ENCODE measurements at regions not wholly inside any gene's neighbourhood (a gene's known extent, or its start where the extent isn't known, plus 50 kb on each side); places are given as distances from the start of the nearest gene placed in this dataset.

DNA sequence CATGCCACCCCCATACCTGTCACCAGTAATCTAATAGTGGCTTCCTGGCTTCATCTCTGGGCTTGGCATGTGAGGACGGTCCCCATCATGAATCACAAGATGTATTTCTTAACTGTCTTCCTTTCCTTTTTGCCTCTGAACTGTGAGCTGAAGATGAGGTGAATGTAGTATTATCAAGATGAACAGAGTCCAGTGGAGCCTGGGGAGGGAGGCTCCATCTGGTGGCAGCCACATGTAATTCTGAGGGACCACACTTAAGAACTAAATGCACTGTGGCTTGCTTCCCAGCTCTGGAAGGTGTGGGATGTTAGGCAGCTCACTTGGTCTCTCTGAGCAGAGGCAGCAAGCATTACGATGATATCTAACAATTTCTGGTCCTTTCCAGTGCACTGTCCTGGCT lies 354.9 kb upstream of the ASIC2 start:
- TF ChIP-seq, protein P1, sequence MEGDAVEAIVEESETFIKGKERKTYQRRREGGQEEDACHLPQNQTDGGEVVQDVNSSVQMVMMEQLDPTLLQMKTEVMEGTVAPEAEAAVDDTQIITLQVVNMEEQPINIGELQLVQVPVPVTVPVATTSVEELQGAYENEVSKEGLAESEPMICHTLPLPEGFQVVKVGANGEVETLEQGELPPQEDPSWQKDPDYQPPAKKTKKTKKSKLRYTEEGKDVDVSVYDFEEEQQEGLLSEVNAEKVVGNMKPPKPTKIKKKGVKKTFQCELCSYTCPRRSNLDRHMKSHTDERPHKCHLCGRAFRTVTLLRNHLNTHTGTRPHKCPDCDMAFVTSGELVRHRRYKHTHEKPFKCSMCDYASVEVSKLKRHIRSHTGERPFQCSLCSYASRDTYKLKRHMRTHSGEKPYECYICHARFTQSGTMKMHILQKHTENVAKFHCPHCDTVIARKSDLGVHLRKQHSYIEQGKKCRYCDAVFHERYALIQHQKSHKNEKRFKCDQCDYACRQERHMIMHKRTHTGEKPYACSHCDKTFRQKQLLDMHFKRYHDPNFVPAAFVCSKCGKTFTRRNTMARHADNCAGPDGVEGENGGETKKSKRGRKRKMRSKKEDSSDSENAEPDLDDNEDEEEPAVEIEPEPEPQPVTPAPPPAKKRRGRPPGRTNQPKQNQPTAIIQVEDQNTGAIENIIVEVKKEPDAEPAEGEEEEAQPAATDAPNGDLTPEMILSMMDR (IDR thresholded peaks at IDR 0.05; ENCODE audit: control insufficient read depth, insufficient read depth, low read depth, low read length, missing control alignments) = no peak
- no peak overlapping the region for H3K4me3 ChIP-seq (ENCODE audit: control insufficient read depth, low read depth, low read length)
- no peak for DNase-seq (ENCODE audit: low read depth)

DNA sequence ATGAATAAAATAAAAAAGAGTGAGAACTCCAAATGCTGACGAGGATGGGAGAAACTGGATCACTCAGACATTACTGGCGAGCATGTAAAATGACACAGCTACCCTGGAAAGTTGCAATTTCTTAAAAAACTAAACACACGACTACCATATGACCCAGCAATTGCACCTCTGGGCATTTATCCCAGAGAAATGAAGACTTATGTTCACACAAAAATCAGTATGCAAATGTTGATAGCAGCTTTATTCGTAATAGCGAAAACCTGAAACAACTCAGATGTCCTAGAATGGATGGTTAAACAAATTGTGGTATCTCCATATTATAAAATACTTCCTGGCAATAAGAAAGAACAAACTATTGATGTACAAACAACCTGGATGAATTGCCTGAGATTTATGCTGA lies 357.2 kb upstream of the ASIC2 start:
- DNase-seq (ENCODE audit: low read depth) = no peak
- TF ChIP-seq, protein P1 (IDR thresholded peaks at IDR 0.05; ENCODE audit: control insufficient read depth, insufficient read depth, low read depth, low read length, missing control alignments) = no peak
- no peak overlapping the region for H3K4me3 ChIP-seq (ENCODE audit: control insufficient read depth, low read depth, low read length)

DNA sequence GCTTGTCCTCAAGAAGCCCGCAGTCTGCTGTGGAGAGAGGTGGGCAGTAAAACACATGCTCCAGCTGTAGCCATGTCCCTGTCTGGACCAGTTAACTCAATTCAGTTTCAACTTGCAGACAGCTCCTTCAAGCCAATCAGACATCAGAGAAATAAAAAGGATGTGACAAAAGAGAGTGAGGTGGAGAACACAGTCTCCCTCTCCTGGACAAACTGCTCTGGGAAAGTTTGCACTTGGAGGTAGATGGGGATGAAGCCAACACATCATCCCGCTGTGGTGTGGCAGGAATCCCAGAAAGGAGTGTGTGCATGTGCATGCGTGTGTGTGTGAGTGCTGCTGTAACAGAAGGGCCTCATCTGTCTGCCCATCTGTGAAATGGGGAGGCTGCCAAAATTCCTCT lies 358.6 kb upstream of the ASIC2 start:
- no peak overlapping the region for H3K4me3 ChIP-seq (ENCODE audit: control insufficient read depth, low read depth, low read length)
- DNase-seq (ENCODE audit: low read depth) = no peak
- TF ChIP-seq, protein P1 (IDR thresholded peaks at IDR 0.05; ENCODE audit: control insufficient read depth, insufficient read depth, low read depth, low read length, missing control alignments) = no peak

DNA sequence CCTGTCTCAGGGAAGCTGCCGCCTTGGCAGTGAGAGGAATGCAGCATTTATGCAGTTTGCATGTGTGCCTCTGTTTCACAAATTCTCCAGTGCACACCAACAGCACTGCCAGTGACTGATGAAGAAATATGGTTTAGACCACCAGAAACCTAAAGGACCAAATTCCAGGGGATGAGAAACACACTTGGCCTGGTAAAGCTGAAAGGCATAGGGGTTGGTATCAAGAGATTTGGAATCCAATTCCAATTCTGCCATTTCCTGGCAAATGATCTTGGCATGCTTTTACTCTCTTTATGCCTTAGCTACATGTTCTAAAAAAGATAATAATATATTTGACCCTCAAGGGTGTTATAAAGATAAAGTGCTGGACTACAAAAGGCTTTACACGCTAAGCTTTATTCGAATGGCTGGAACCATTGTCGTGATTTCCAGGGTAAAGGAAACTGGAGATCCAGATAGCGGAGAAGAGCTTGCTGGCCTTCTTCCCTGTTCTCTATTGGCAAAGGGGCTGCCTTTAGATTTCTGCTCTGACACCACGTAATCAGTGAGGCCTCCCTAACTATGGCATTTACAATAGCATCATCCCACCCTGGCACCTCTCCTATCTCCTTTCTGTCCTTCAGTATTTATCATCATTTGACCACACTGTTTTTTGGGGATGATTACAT lies 359.8 kb upstream of the ASIC2 start:
- no peak for DNase-seq (ENCODE audit: low read depth)
- no peak overlapping the region for H3K4me3 ChIP-seq (ENCODE audit: control insufficient read depth, low read depth, low read length)
- TF ChIP-seq, protein P1 (IDR thresholded peaks at IDR 0.05; ENCODE audit: control insufficient read depth, insufficient read depth, low read depth, low read length, missing control alignments) = no peak

DNA sequence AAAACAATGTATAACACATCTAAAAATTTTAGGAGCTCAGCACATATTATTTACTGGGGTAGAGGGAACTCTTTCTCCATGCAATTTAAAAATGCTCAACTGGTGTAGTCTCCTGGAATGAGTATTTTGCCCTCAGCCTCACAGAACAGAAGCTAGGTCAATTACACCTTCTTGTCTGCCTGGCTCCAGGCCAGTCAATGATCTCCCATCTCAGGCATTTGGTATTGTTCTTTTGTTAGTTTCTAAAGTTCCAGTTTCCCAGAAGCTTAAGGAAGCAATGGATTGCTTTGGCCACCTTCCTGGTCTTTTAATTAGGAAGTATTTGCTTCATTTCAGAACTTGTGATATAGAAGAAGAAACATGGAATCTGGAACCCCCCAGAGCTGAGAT lies 360.3 kb upstream of the ASIC2 start:
- TF ChIP-seq, protein P1 (IDR thresholded peaks at IDR 0.05; ENCODE audit: control insufficient read depth, insufficient read depth, low read depth, low read length, missing control alignments) = no peak
- H3K4me3 ChIP-seq (ENCODE audit: control insufficient read depth, low read depth, low read length) = no peak overlapping the region
- DNase-seq (ENCODE audit: low read depth) = no peak

DNA sequence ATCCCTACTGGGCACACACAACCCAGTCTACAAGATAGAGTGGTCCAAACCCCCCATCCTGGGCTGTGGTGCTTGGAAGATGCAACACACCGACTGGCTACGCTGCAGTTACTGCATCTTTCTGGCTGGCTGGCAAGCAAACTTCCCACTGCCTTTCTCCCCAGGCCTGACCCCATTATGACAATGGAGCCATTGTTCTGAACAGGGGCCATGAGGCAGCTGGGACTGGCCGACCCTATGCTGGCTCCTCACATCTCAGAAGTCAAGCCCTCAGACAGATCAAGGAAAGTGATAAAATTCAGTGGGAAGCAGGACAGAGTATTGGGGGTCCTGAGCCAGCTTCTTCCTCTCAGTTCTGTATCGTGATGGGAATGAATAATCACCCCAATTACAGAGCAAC lies 364.1 kb upstream of the ASIC2 start:
- H3K4me3 ChIP-seq (ENCODE audit: control insufficient read depth, low read depth, low read length) = no peak overlapping the region
- TF ChIP-seq, protein P1 (IDR thresholded peaks at IDR 0.05; ENCODE audit: control insufficient read depth, insufficient read depth, low read depth, low read length, missing control alignments) = no peak
- no peak for DNase-seq (ENCODE audit: low read depth)

Data from AG09309 (cell line).